ENCODE measurements at regions not wholly inside any gene's neighbourhood (a gene's known extent, or its start where the extent isn't known, plus 50 kb on each side); places are given as distances from the start of the nearest gene placed in this dataset.

- TF ChIP-seq L3MBTL2 (conservative IDR thresholded peaks at IDR 0.05) = no peak
- no peak for TF ChIP-seq TARDBP (IDR thresholded peaks at IDR 0.05)
- no peak for TF ChIP-seq HDGF (IDR thresholded peaks at IDR 0.05; ENCODE audit: borderline replicate concordance)
- TF ChIP-seq FOXA1 (IDR thresholded peaks at IDR 0.05) = no peak
- no peak for TF ChIP-seq FOXK2 (IDR thresholded peaks at IDR 0.05)
- TF ChIP-seq SP1 (IDR thresholded peaks at IDR 0.05) = no peak
- TF ChIP-seq BHLHE40 (IDR thresholded peaks at IDR 0.05; ENCODE audit: borderline replicate concordance) = no peak
- no peak for TF ChIP-seq SUZ12 (IDR thresholded peaks at IDR 0.05)
- TF ChIP-seq CTBP1 (IDR thresholded peaks at IDR 0.05; ENCODE audit: borderline replicate concordance) = no peak
- TF ChIP-seq FOXM1 (IDR thresholded peaks at IDR 0.05; ENCODE audit: borderline replicate concordance) = no peak
- TF ChIP-seq LEF1 (IDR thresholded peaks at IDR 0.05; ENCODE audit: borderline replicate concordance) = no peak
These were observed 285.8 kb downstream of the NUAK1 start for GRCh38 chr12:105852951-105853350.
